ENCODE measurements at regions not wholly inside any gene's neighbourhood (a gene's known extent, or its start where the extent isn't known, plus 50 kb on each side); places are given as distances from the start of the nearest gene placed in this dataset.

DNA sequence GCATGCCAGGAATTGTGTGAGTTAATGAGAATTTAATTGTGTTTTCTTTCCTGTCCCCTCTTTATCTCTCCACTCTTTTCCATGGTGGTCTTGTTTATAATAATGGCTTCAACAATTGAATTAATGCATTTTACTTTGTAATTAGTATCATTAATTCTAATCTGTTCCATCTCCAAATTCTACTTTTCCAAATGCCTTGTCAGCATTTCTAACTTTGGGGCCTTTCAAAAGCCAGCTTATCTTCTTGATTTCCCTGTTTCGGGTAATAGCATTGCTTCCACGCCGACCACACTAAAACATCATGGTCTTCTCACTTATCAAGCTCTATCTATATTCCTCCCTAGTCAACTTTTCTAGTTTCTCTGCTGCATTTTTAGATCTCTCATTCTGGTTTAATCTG lies 54.2 kb upstream of the RMST start:
- no peaks in the 10 kb centered on the region for H3K27me3 Mint-ChIP-seq (ENCODE audit: low read depth, unreplicated experiment)
- Histone ChIP-seq H3K27me3 (ENCODE audit: insufficient read depth, low read length) (no peaks in the 10 kb centered on the region), H2AFZ (ENCODE audit: low read depth, low read length) (no peak overlapping the region), H4K20me1 (ENCODE audit: insufficient read depth, low read length) (no peaks in the 10 kb centered on the region), H3K9ac (ENCODE audit: low read length) (no peak overlapping the region), H3K79me2 (ENCODE audit: insufficient read depth, low read length) (no peaks in the 10 kb centered on the region), H3K36me3 (ENCODE audit: insufficient read depth, low read length) (no peaks in the 10 kb centered on the region), H3K4me3 (ENCODE audit: insufficient read depth, low read depth, low read length) (no peak overlapping the region), H3K4me1 (ENCODE audit: insufficient read depth, low read length) (no peaks in the 10 kb centered on the region), H3K9me3 (ENCODE audit: insufficient read depth, low read depth, low read length) (no peaks in the 10 kb centered on the region), H3K27ac (ENCODE audit: low read depth, low read length) (no peak overlapping the region), H3K4me2 (ENCODE audit: low read length) (no peak overlapping the region)
- H3K36me3 Mint-ChIP-seq (ENCODE audit: low read depth, unreplicated experiment): no peaks in the 10 kb centered on the region
- H3K9me3 Mint-ChIP-seq (ENCODE audit: unreplicated experiment): no peaks in the 10 kb centered on the region
- H3K27ac Mint-ChIP-seq (ENCODE audit: unreplicated experiment): no peak overlapping the region
- no peak overlapping the region for H3K4me3 Mint-ChIP-seq (ENCODE audit: unreplicated experiment)
- TF ChIP-seq, protein P1, sequence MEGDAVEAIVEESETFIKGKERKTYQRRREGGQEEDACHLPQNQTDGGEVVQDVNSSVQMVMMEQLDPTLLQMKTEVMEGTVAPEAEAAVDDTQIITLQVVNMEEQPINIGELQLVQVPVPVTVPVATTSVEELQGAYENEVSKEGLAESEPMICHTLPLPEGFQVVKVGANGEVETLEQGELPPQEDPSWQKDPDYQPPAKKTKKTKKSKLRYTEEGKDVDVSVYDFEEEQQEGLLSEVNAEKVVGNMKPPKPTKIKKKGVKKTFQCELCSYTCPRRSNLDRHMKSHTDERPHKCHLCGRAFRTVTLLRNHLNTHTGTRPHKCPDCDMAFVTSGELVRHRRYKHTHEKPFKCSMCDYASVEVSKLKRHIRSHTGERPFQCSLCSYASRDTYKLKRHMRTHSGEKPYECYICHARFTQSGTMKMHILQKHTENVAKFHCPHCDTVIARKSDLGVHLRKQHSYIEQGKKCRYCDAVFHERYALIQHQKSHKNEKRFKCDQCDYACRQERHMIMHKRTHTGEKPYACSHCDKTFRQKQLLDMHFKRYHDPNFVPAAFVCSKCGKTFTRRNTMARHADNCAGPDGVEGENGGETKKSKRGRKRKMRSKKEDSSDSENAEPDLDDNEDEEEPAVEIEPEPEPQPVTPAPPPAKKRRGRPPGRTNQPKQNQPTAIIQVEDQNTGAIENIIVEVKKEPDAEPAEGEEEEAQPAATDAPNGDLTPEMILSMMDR (IDR thresholded peaks at IDR 0.05; ENCODE audit: insufficient read depth, low read depth, low read length): no peak
- TF ChIP-seq EZH2 (IDR thresholded peaks at IDR 0.05; ENCODE audit: insufficient read depth, low read length): no peak
- H3K4me1 Mint-ChIP-seq (ENCODE audit: low read depth, unreplicated experiment): no peaks in the 10 kb centered on the region
- no peak for FAIRE-seq
- DNase-seq (ENCODE audit: low read depth): no peak

DNA sequence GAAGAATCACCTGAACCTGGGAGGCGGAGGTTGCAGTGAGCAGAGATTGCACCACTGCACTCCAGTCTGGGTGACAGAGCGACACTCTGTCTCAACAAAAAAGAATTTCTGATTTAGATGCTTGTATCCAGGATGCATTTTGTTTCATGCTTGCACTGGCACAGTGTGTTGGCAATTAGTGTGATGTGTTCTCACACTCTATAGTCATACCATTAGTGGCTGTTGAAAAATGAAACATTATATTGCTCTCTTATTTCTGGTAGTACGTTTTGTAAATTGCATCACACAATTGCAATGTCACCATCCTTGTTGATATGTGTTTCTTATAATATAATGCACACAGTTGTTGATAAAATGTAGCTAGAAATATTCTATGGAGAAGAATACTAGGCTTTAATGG lies 51.3 kb upstream of the RMST start:
- H3K27ac ChIP-seq (ENCODE audit: low read depth, low read length): no peak overlapping the region
- no peak overlapping the region for H3K9ac ChIP-seq (ENCODE audit: low read length)
- H3K27me3 ChIP-seq (ENCODE audit: insufficient read depth, low read length): no peaks in the 10 kb centered on the region
- no peaks in the 10 kb centered on the region for H4K20me1 ChIP-seq (ENCODE audit: insufficient read depth, low read length)
- no peaks in the 10 kb centered on the region for H3K9me3 ChIP-seq (ENCODE audit: insufficient read depth, low read depth, low read length)
- H3K4me2 ChIP-seq (ENCODE audit: low read length): no peak overlapping the region
- H2AFZ ChIP-seq (ENCODE audit: low read depth, low read length): no peak overlapping the region
- no peaks in the 10 kb centered on the region for H3K36me3 ChIP-seq (ENCODE audit: insufficient read depth, low read length)
- Mint-ChIP-seq H3K27ac (ENCODE audit: unreplicated experiment) (no peak overlapping the region), H3K4me1 (ENCODE audit: low read depth, unreplicated experiment) (no peaks in the 10 kb centered on the region), H3K9me3 (ENCODE audit: unreplicated experiment) (no peaks in the 10 kb centered on the region), H3K36me3 (ENCODE audit: low read depth, unreplicated experiment) (no peaks in the 10 kb centered on the region), H3K4me3 (ENCODE audit: unreplicated experiment) (no peak overlapping the region), H3K27me3 (ENCODE audit: low read depth, unreplicated experiment) (peaks cover 2% of the 10 kb centered on the region)
- DNase-seq (ENCODE audit: low read depth) (no peak), FAIRE-seq (no peak)
- no peaks in the 10 kb centered on the region for H3K4me1 ChIP-seq (ENCODE audit: insufficient read depth, low read length)
- H3K79me2 ChIP-seq (ENCODE audit: insufficient read depth, low read length): no peaks in the 10 kb centered on the region
- TF ChIP-seq, protein P1 (IDR thresholded peaks at IDR 0.05; ENCODE audit: insufficient read depth, low read depth, low read length): no peak
- no peak for TF ChIP-seq EZH2 (IDR thresholded peaks at IDR 0.05; ENCODE audit: insufficient read depth, low read length)
- no peak overlapping the region for H3K4me3 ChIP-seq (ENCODE audit: insufficient read depth, low read depth, low read length)
